Endodermal cell (in vitro differentiated cells): ENCODE measurements at regions not wholly inside any gene's neighbourhood (a gene's known extent, or its start where the extent isn't known, plus 50 kb on each side); places are given as distances from the start of the nearest gene placed in this dataset.

ENCODE experiments used
- DNase-seq: peaks from one replicate; pipeline ENCODE4 v3.0.0-alpha.2; 2017
- H3K27ac ChIP-seq: 2 replicates; pipeline ENCODE4 v1.5.1; 2013; ENCODE audit warnings: mild to moderate bottlenecking, low read depth, low read length, moderate library complexity
- H3K27me3 ChIP-seq: 2 replicates; pipeline ENCODE4 v1.6.1; 2013; ENCODE audit warnings: mild to moderate bottlenecking, low read length, moderate library complexity; ENCODE audit not compliant: insufficient read depth, control insufficient read depth, poor library complexity, severe bottlenecking
- H3K36me3 ChIP-seq: 2 replicates; pipeline ENCODE4 v1.7.0; 2013; ENCODE audit warnings: mild to moderate bottlenecking, low read length, moderate library complexity; ENCODE audit not compliant: control insufficient read depth, insufficient read depth
- H3K4me1 ChIP-seq: one replicate; pipeline ENCODE4 v1.7.0; 2013; ENCODE audit warnings: low read length; ENCODE audit not compliant: control insufficient read depth, insufficient read depth
- H3K4me3 ChIP-seq: 2 replicates; pipeline ENCODE4 v1.5.1; 2013; ENCODE audit warnings: mild to moderate bottlenecking, low read length, moderate library complexity
- H3K9ac ChIP-seq: 2 replicates; pipeline ENCODE4 v1.6.1; 2013; ENCODE audit warnings: mild to moderate bottlenecking, low read length, moderate library complexity; ENCODE audit not compliant: poor library complexity, severe bottlenecking; ENCODE audit errors: extremely low read depth
- H3K9me3 ChIP-seq: 2 replicates; pipeline ENCODE4 v1.6.1; 2013; ENCODE audit warnings: mild to moderate bottlenecking, low read length, moderate library complexity; ENCODE audit not compliant: control insufficient read depth
- H3K27ac Mint-ChIP-seq: 2 replicates; pipeline ENCODE4 v1.8.0; 2020; ENCODE audit warnings: mixed read lengths
- H3K27me3 Mint-ChIP-seq: 2 replicates; pipeline ENCODE4 v1.8.0; 2021; ENCODE audit warnings: mild to moderate bottlenecking, mixed read lengths; ENCODE audit not compliant: insufficient read depth
- H3K36me3 Mint-ChIP-seq: 2 replicates; pipeline ENCODE4 v1.8.0; 2020; ENCODE audit warnings: low read depth, mixed read lengths
- H3K4me1 Mint-ChIP-seq: 2 replicates; pipeline ENCODE4 v1.8.0; 2020; ENCODE audit warnings: mixed read lengths
- H3K4me3 Mint-ChIP-seq: 2 replicates; pipeline ENCODE4 v1.8.0; 2020; ENCODE audit warnings: mild to moderate bottlenecking, moderate library complexity, mixed read lengths
- H3K9me3 Mint-ChIP-seq: 2 replicates; pipeline ENCODE4 v1.8.0; 2020; ENCODE audit warnings: mild to moderate bottlenecking, mixed read lengths
- CTCF ChIP-seq: fragments of 200-600 bp; sonication (generic); conservative IDR thresholded peaks from 2 replicates; pipeline ENCODE4 v1.5.0; 2021; ENCODE audit warnings: antibody characterized with exemption, mild to moderate bottlenecking
- WGBS, 2 experiments: methylation state at CpG; one replicate each; pipeline versions ENCODE4 v1.1.5 to v1.1.7; 2013; ENCODE audit warnings: missing lambda C conversion rate in 2 of 2, mixed read lengths in 1 of 2; ENCODE audit not compliant: insufficient coverage in 1 of 2, insufficient read length in 1 of 2; 5-methylcytosine and 5-hydroxymethylcytosine counted together

- 89% methylated on average over 4 of the region's 6 CpGs; no CpG with 5 or more reads in 1 of the 2 experiments for WGBS, 2 experiments
- DNase-seq, result no peak
- Histone ChIP-seq H3K9me3 (no peaks in the 10 kb centered on the region), H3K27ac (no peak overlapping the region), H3K27me3 (peaks cover 9% of the 10 kb centered on the region), H3K4me1 (no peaks in the 10 kb centered on the region), H3K36me3 (no peaks in the 10 kb centered on the region), H3K4me3 (no peak overlapping the region), H3K9ac (no peak overlapping the region)
- Mint-ChIP-seq H3K4me1 (no peaks in the 10 kb centered on the region), H3K27me3 (peaks cover 19% of the 10 kb centered on the region), H3K9me3 (no peaks in the 10 kb centered on the region), H3K27ac (no peak overlapping the region), H3K36me3 (no peaks in the 10 kb centered on the region), H3K4me3 (no peak overlapping the region)
- TF ChIP-seq CTCF, result no peak
Observed at GRCh38 chr10:91140995-91141549, 79.4 kb upstream of the PCGF5 start.

GRCh38 chr10:91144961-91145360 lies 75.5 kb upstream of the PCGF5 start:
- WGBS, 2 experiments, result 44 to 63% methylated on average over 1 of the region's 1 CpG
- Mint-ChIP-seq H3K9me3 (no peaks in the 10 kb centered on the region), H3K4me3 (no peak overlapping the region), H3K27ac (no peak overlapping the region), H3K36me3 (no peaks in the 10 kb centered on the region), H3K4me1 (no peaks in the 10 kb centered on the region), H3K27me3 (peaks cover 32% of the 10 kb centered on the region)
- Histone ChIP-seq H3K4me3 (no peak overlapping the region), H3K9me3 (no peaks in the 10 kb centered on the region), H3K27ac (no peak overlapping the region), H3K27me3 (peaks cover 9% of the 10 kb centered on the region), H3K9ac (no peak overlapping the region), H3K4me1 (no peaks in the 10 kb centered on the region), H3K36me3 (no peaks in the 10 kb centered on the region)
- no peak for TF ChIP-seq CTCF
- DNase-seq, result no peak

- no peak for DNase-seq
- Mint-ChIP-seq H3K27ac (no peak overlapping the region), H3K9me3 (no peaks in the 10 kb centered on the region)
Observed at GRCh38 chr10:91146146-91146545, 74.3 kb upstream of the PCGF5 start.

More at GRCh38 chr10:91146146-91146545, 74.3 kb upstream of the PCGF5 start:
- peaks cover 9% of the 10 kb centered on the region for H3K27me3 ChIP-seq
- no peaks in the 10 kb centered on the region for H3K36me3 ChIP-seq
- peaks cover 4% of the 10 kb centered on the region for H3K4me1 ChIP-seq
- Mint-ChIP-seq H3K4me3 (no peak overlapping the region), H3K27me3 (peaks cover 29% of the 10 kb centered on the region), H3K36me3 (no peaks in the 10 kb centered on the region), H3K4me1 (peaks cover 6% of the 10 kb centered on the region)
- no peak overlapping the region for H3K27ac ChIP-seq
- H3K9me3 ChIP-seq, result no peaks in the 10 kb centered on the region
- no peak for TF ChIP-seq CTCF
- no peak overlapping the region for H3K4me3 ChIP-seq
- no peak overlapping the region for H3K9ac ChIP-seq
- WGBS, 2 experiments, result 83% methylated on average over 1 of the region's 1 CpG; no CpG with 5 or more reads in 1 of the 2 experiments
